Activated T-cell treated with anti-CD3 and anti-CD28 coated beads, Interleukin-2, amount 50 U/mL, for 4 hours (primary cell): ENCODE measurements at regions not wholly inside any gene's neighbourhood (a gene's known extent, or its start where the extent isn't known, plus 50 kb on each side); places are given as distances from the start of the nearest gene placed in this dataset.

Experiments used
- ATAC-seq, 2 donors: fragments of 200-7000 bp; cut with Tn5 transposase; one replicate each; pipeline ENCODE4 v1.10.0; 2021
- DNase-seq: peaks from one replicate; pipeline ENCODE4 v3.0.0-alpha.2; 2020
- H3K27me3 Mint-ChIP-seq: one replicate; pipeline ENCODE4 v1.8.0; 2021; ENCODE audit warnings: low read depth, mixed read lengths
- H3K36me3 Mint-ChIP-seq: one replicate; pipeline ENCODE4 v1.8.0; 2022; ENCODE audit warnings: mixed read lengths; ENCODE audit not compliant: insufficient read depth
- H3K4me1 Mint-ChIP-seq: one replicate; pipeline ENCODE4 v1.8.0; 2021; ENCODE audit warnings: low read depth, mixed read lengths
- H3K4me3 Mint-ChIP-seq: one replicate; pipeline ENCODE4 v1.8.0; 2021; ENCODE audit warnings: mild to moderate bottlenecking, moderate library complexity, mixed read lengths
- H3K9me3 Mint-ChIP-seq: one replicate; pipeline ENCODE4 v1.8.0; 2021; ENCODE audit warnings: mixed read lengths

- no peaks in the 10 kb centered on the region for H3K4me1 Mint-ChIP-seq
- no peak overlapping the region for H3K4me3 Mint-ChIP-seq
- H3K36me3 Mint-ChIP-seq, result no peaks in the 10 kb centered on the region
- peaks cover 10% of the 10 kb centered on the region for H3K27me3 Mint-ChIP-seq
- no peak for ATAC-seq
- no peaks in the 10 kb centered on the region for H3K9me3 Mint-ChIP-seq
- no peak for DNase-seq
These were observed 50.6 kb upstream of the SLC45A1 start for GRCh38 chr1:8267307-8267706.

- no peaks in the 10 kb centered on the region for H3K9me3 Mint-ChIP-seq
- peaks cover 10% of the 10 kb centered on the region for H3K27me3 Mint-ChIP-seq
- no peaks in the 10 kb centered on the region for H3K36me3 Mint-ChIP-seq
- DNase-seq (no peak), ATAC-seq (no peak)
- no peak overlapping the region for H3K4me3 Mint-ChIP-seq
- no peaks in the 10 kb centered on the region for H3K4me1 Mint-ChIP-seq
These were observed 51.3 kb upstream of the SLC45A1 start for GRCh38 chr1:8266436-8267165.

GRCh38 chr1:8263791-8264190 is 54.1 kb upstream of the SLC45A1 start:
- Mint-ChIP-seq H3K27me3 (peaks cover 5% of the 10 kb centered on the region), H3K9me3 (no peaks in the 10 kb centered on the region), H3K36me3 (no peaks in the 10 kb centered on the region), H3K4me1 (no peaks in the 10 kb centered on the region), H3K4me3 (no peak overlapping the region)
- no peak for ATAC-seq
- DNase-seq, result no peak

- H3K4me3 Mint-ChIP-seq, result no peak overlapping the region
These were observed 56.5 kb upstream of the SLC45A1 start for GRCh38 chr1:8261398-8261762.

GRCh38 chr1:8259498-8260290 is 58.2 kb upstream of the SLC45A1 start:
- Mint-ChIP-seq H3K27me3 (peaks cover 4% of the 10 kb centered on the region), H3K4me1 (no peaks in the 10 kb centered on the region), H3K9me3 (no peaks in the 10 kb centered on the region), H3K4me3 (no peak overlapping the region), H3K36me3 (no peaks in the 10 kb centered on the region)
- ATAC-seq (no peak), DNase-seq (no peak)

More at GRCh38 chr1:8261398-8261762, 56.5 kb upstream of the SLC45A1 start:
- DNase-seq, result no peak
- Mint-ChIP-seq H3K9me3 (no peaks in the 10 kb centered on the region), H3K27me3 (peaks cover 4% of the 10 kb centered on the region), H3K36me3 (no peaks in the 10 kb centered on the region), H3K4me1 (no peaks in the 10 kb centered on the region)
- no peak for ATAC-seq

DNA sequence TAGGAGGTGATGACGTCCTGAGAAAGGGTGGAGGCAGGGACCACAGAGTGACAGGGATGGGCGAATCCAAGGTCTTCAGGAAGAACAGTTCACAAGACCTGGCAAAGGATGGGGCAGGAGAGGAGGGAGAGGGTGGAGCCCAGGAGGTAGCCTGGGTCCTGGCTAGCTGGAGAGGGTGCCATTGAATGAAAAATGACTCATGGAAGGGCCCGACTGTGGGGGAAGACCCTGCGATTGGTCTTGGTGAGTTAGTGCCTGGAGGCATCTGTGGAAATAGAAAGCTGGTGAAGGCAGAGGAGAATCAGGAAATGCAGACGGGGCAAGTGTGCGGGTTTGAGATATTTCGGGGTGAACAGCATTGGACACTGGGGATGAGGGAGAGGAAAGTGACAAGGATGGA is 60.3 kb upstream of the SLC45A1 start:
- Mint-ChIP-seq H3K27me3 (peaks cover 4% of the 10 kb centered on the region), H3K9me3 (no peaks in the 10 kb centered on the region), H3K36me3 (no peaks in the 10 kb centered on the region), H3K4me3 (no peak overlapping the region), H3K4me1 (peaks cover 1% of the 10 kb centered on the region)
- ATAC-seq (no peak), DNase-seq (no peak)

DNA sequence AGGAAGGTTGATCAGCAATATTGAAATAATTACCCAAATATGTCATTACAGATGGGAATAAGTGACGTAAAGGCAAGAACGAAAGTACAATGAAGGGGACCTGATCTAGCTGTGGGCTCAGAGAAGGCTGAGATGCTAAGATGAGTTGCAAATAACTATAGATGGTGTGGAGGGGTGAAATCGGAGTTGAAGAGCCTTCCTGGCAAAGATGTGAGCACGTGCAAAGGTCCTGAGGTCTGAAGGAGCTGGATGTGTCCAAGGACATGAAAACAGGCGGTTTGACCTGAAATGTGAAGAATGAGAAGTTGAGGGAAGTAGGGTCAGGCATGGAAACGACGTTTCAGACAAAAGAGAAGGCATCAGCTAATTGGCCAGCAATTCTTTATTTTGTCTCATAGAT is 61.6 kb upstream of the SLC45A1 start:
- ATAC-seq (no peak), DNase-seq (no peak)
- H3K4me1 Mint-ChIP-seq, result peaks cover 2% of the 10 kb centered on the region
- H3K4me3 Mint-ChIP-seq, result no peak overlapping the region
- no peaks in the 10 kb centered on the region for H3K9me3 Mint-ChIP-seq
- H3K27me3 Mint-ChIP-seq, result peaks cover 4% of the 10 kb centered on the region
- no peaks in the 10 kb centered on the region for H3K36me3 Mint-ChIP-seq

GRCh38 chr1:8255712-8256111 is 62.2 kb upstream of the SLC45A1 start:
- Mint-ChIP-seq H3K4me1 (peaks cover 2% of the 10 kb centered on the region), H3K36me3 (no peaks in the 10 kb centered on the region), H3K9me3 (no peaks in the 10 kb centered on the region), H3K27me3 (peaks cover 4% of the 10 kb centered on the region), H3K4me3 (no peak overlapping the region)
- DNase-seq (no peak), ATAC-seq (no peak)

- DNase-seq, result no peak
- Mint-ChIP-seq H3K4me1 (peaks cover 8% of the 10 kb centered on the region), H3K4me3 (no peak overlapping the region), H3K9me3 (no peaks in the 10 kb centered on the region), H3K27me3 (peaks cover under 1% of the 10 kb centered on the region), H3K36me3 (no peaks in the 10 kb centered on the region)
- peak in 1 of 2 donors; percentile 23 for ATAC-seq
These were observed 65.5 kb upstream of the SLC45A1 start for GRCh38 chr1:8252266-8252951.

- no peaks in the 10 kb centered on the region for H3K9me3 Mint-ChIP-seq
- H3K4me1 Mint-ChIP-seq, result peaks cover 8% of the 10 kb centered on the region
- DNase-seq (no peak), ATAC-seq (no peak)
- no peaks in the 10 kb centered on the region for H3K27me3 Mint-ChIP-seq
- H3K4me3 Mint-ChIP-seq, result no peak overlapping the region
- H3K36me3 Mint-ChIP-seq, result no peaks in the 10 kb centered on the region
These were observed 66.3 kb upstream of the SLC45A1 start for GRCh38 chr1:8251635-8252034.

DNA sequence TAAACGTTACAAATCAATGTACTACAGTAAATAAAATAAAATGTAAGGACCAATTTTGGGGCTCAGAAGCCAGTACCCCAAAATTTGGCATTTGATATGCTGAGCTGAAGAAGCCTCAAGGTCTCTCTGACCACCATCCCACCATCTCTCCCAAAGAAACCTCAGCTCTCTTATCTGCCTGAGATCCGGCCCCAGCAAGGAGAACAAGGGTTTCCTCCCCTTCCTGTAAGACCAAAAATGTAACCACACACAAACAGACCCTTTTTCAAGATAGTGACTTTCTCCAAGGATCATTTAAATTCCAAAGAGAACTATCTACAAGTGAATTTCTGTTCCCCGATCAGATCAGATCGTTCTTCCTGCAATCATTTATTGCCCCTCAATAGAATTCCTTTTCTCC is 68.1 kb upstream of the SLC45A1 start:
- Mint-ChIP-seq H3K4me1 (peaks cover 8% of the 10 kb centered on the region), H3K36me3 (no peaks in the 10 kb centered on the region), H3K27me3 (no peaks in the 10 kb centered on the region), H3K9me3 (no peaks in the 10 kb centered on the region), H3K4me3 (no peak overlapping the region)
- ATAC-seq (no peak), DNase-seq (no peak)

DNA sequence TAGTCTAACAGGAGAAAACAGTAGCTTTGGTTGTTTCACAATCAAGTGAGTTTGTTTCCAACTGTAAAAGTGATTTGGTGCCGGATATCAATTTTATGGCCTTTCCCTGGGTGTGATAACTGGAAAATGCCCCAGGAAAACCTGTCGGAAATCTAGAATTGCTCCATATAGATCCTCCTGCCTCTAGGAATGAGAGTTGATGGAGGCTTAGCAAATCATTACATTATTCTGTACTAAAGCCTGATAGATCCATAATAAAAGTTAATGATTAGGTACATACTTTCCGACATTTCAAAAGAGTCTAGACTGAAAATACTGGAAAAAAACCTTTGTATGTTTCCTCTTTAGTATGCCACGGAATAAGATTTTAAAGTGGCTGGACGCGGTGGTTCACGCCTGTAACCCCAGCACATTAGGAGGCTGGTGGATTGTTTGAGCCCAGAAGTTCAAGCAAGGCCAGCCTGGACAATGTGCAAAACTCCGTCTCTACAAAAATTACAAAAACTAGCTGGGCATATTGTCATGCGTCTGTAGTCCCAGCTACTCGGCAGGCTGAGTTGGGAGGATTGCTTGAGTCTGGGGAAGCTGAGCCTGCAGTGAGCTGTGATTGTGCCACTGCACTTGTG is 70.0 kb upstream of the SLC45A1 start:
- Mint-ChIP-seq H3K27me3 (no peaks in the 10 kb centered on the region), H3K9me3 (no peaks in the 10 kb centered on the region), H3K4me3 (no peak overlapping the region), H3K36me3 (no peaks in the 10 kb centered on the region), H3K4me1 (peaks cover 8% of the 10 kb centered on the region)
- no peak for ATAC-seq
- no peak for DNase-seq

DNA sequence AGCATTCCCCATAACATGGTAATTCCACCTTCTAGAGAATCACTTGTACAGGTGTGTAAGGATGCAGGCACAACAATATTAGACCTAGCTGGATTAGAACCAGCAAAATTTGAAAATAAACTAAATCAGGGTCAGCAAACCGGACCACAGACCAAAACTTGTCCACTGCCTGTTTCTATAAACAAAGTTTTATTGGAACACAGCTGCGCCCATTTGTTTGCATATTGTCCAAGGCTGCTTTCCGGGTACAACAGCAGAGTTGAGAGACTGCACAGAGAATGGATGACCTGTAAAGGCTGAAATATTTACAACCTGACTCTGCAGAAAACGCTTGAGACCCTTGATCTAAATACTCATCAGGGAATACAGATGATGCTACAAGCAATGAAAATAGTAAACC is 73.6 kb upstream of the SLC45A1 start:
- Mint-ChIP-seq H3K36me3 (no peaks in the 10 kb centered on the region), H3K4me3 (no peak overlapping the region), H3K27me3 (peaks cover 7% of the 10 kb centered on the region), H3K4me1 (no peaks in the 10 kb centered on the region), H3K9me3 (no peaks in the 10 kb centered on the region)
- no peak for ATAC-seq
- no peak for DNase-seq

- Mint-ChIP-seq H3K9me3 (no peaks in the 10 kb centered on the region), H3K4me1 (no peaks in the 10 kb centered on the region), H3K4me3 (no peak overlapping the region), H3K36me3 (no peaks in the 10 kb centered on the region), H3K27me3 (peaks cover 7% of the 10 kb centered on the region)
- DNase-seq (no peak), ATAC-seq (no peak)
These were observed 75.4 kb upstream of the SLC45A1 start for GRCh38 chr1:8242498-8242897.
